HCEC 1CT (cell line): ENCODE measurements at regions not wholly inside any gene's neighbourhood (a gene's known extent, or its start where the extent isn't known, plus 50 kb on each side); places are given as distances from the start of the nearest gene placed in this dataset.

Experiments used
- DNase-seq: peaks from one replicate; pipeline ENCODE4 v3.0.0-alpha.2; 2017

- DNase-seq = no peak
Observed at GRCh38 chr6:14681699-14682487, 564.0 kb upstream of the JARID2 start.

GRCh38 chr6:14682812-14683211 is 563.1 kb upstream of the JARID2 start:
- peak; percentile 80 for DNase-seq

- DNase-seq = no peak
Observed at GRCh38 chr6:14689639-14690038, 556.2 kb upstream of the JARID2 start.

- no peak for DNase-seq
Observed at GRCh38 chr6:14690120-14691056, 555.5 kb upstream of the JARID2 start.

GRCh38 chr6:14692208-14692607 is 553.7 kb upstream of the JARID2 start:
- no peak for DNase-seq

GRCh38 chr6:14693301-14694192 is 552.3 kb upstream of the JARID2 start:
- no peak for DNase-seq

- no peak for DNase-seq
Observed at GRCh38 chr6:14694308-14694707, 551.6 kb upstream of the JARID2 start.

- no peak for DNase-seq
Observed at GRCh38 chr6:14695579-14695978, 550.3 kb upstream of the JARID2 start.

GRCh38 chr6:14696367-14696766 is 549.5 kb upstream of the JARID2 start:
- no peak for DNase-seq

GRCh38 chr6:14697427-14697826 is 548.4 kb upstream of the JARID2 start:
- DNase-seq = no peak

GRCh38 chr6:14699803-14700601 is 545.9 kb upstream of the JARID2 start:
- DNase-seq = no peak

GRCh38 chr6:14701946-14702345 is 543.9 kb upstream of the JARID2 start:
- no peak for DNase-seq

GRCh38 chr6:14702678-14703077 is 543.2 kb upstream of the JARID2 start:
- no peak for DNase-seq

GRCh38 chr6:14703586-14703985 is 542.3 kb upstream of the JARID2 start:
- DNase-seq = no peak

- DNase-seq = no peak
Observed at GRCh38 chr6:14704383-14705271, 541.2 kb upstream of the JARID2 start.

GRCh38 chr6:14705841-14706377 is 540.0 kb upstream of the JARID2 start:
- DNase-seq = no peak

GRCh38 chr6:14706378-14706929 is 539.4 kb upstream of the JARID2 start:
- peak; percentile 98 for DNase-seq

- no peak for DNase-seq
Observed at GRCh38 chr6:14707276-14707675, 538.6 kb upstream of the JARID2 start.

GRCh38 chr6:14707971-14708465 is 537.9 kb upstream of the JARID2 start:
- no peak for DNase-seq

- peak; percentile 21 for DNase-seq
Observed at GRCh38 chr6:14709066-14709670, 536.7 kb upstream of the JARID2 start.
